Upper lobe of left lung (tissue), 6 donors: ENCODE measurements at regions not wholly inside any gene's neighbourhood (a gene's known extent, or its start where the extent isn't known, plus 50 kb on each side); places are given as distances from the start of the nearest gene placed in this dataset.

Experiments used
- ATAC-seq, 2 donors: fragments of 200-7000 bp; cut with Tn5 transposase; one replicate each; pipeline ENCODE4 v1.9.1; 2022; ENCODE audit warnings: mild to moderate bottlenecking in 2 of 2, moderate library complexity in 2 of 2; ENCODE audit not compliant: low FRiP score in 2 of 2
- DNase-seq, 2 donors: peaks; one replicate each; pipeline ENCODE4 v3.0.0-alpha.2; 2019 to 2020
- H3K27ac ChIP-seq, 4 donors: fragments of 200-600 bp; sonication (generic); one replicate each; pipeline ENCODE4 v1.5.1; 2016 to 2019
- H3K27me3 ChIP-seq, 4 donors: fragments of 200-600 bp; sonication (generic); one replicate each; pipeline ENCODE4 v1.5.1; 2017 to 2019
- H3K36me3 ChIP-seq, 4 donors: fragments of 200-600 bp; sonication (generic); one replicate each; pipeline ENCODE4 v1.5.1; 2016 to 2019
- H3K4me1 ChIP-seq, 4 donors: fragments of 200-600 bp; sonication (generic); one replicate each; pipeline ENCODE4 v1.5.1; 2018 to 2019
- H3K4me3 ChIP-seq, 4 donors: fragments of 200-600 bp; sonication (generic); one replicate each; pipeline ENCODE4 v1.5.1; 2017 to 2019; ENCODE audit warnings: mild to moderate bottlenecking in 2 of 4, moderate library complexity in 1 of 4
- H3K9me3 ChIP-seq, 4 donors: fragments of 200-600 bp; sonication (generic); one replicate each; pipeline ENCODE4 v1.5.1; 2018 to 2019
- EP300 ChIP-seq, 4 donors: sonication (generic); formaldehyde crosslinking; IDR thresholded peaks; one replicate each; pipeline ENCODE4 v1.5.1; 2017; ENCODE audit warnings: antibody characterized with exemption in 4 of 4, control low read depth in 2 of 4
- POLR2A ChIP-seq, 4 donors: fragments of 450-650 bp; IDR thresholded peaks; one replicate each; pipeline ENCODE4 v1.5.1; 2016 to 2017; ENCODE audit warnings: antibody characterized with exemption in 4 of 4, mild to moderate bottlenecking in 2 of 4
- POLR2AphosphoS5 ChIP-seq, 2 donors: sonication (generic); formaldehyde crosslinking; IDR thresholded peaks; one replicate each; pipeline ENCODE4 v1.5.1; 2017; ENCODE audit warnings: antibody characterized with exemption in 2 of 2
- WGBS, 2 donors: methylation state at CpG; one replicate each; pipeline ENCODE4 v1.1.5; 2017 to 2018; 5-methylcytosine and 5-hydroxymethylcytosine counted together
- TF ChIP-seq, protein P1 (sequence below), 6 experiments: fragments of 450-650 bp in 4 of 6; fragments of 200-600 bp in 2 of 6; sonication (generic) in 2 of 6; IDR thresholded peaks; one replicate each; pipeline ENCODE4 v1.5.1; 2016 to 2019; ENCODE audit warnings: antibody characterized with exemption in 6 of 6
- donor health status: DM: no; HTN: no; CAD: no; lungs with moderate emphysema.
- donor health status: DM: no; HTN: yes; CAD: no; lungs with severe emphysema.

GRCh38 chr10:2895594-2896196, 171.7 kb upstream of the PFKP start:
- peak in 1 of 2 donors; percentile 49 for DNase-seq
- WGBS, 2 donors, result 78 to 85% methylated on average over 21 to 22 of the region's 22 CpGs
- no peaks in the 10 kb centered on the region for H3K9me3 ChIP-seq
- no peaks in the 10 kb centered on the region for H3K4me1 ChIP-seq
- ATAC-seq, result no peak
- no peaks in the 10 kb centered on the region for H3K36me3 ChIP-seq
- no peaks in the 10 kb centered on the region for H3K27me3 ChIP-seq
- TF ChIP-seq POLR2A (IDR thresholded peaks at IDR 0.05), result no peak
- TF ChIP-seq, protein P1, sequence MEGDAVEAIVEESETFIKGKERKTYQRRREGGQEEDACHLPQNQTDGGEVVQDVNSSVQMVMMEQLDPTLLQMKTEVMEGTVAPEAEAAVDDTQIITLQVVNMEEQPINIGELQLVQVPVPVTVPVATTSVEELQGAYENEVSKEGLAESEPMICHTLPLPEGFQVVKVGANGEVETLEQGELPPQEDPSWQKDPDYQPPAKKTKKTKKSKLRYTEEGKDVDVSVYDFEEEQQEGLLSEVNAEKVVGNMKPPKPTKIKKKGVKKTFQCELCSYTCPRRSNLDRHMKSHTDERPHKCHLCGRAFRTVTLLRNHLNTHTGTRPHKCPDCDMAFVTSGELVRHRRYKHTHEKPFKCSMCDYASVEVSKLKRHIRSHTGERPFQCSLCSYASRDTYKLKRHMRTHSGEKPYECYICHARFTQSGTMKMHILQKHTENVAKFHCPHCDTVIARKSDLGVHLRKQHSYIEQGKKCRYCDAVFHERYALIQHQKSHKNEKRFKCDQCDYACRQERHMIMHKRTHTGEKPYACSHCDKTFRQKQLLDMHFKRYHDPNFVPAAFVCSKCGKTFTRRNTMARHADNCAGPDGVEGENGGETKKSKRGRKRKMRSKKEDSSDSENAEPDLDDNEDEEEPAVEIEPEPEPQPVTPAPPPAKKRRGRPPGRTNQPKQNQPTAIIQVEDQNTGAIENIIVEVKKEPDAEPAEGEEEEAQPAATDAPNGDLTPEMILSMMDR (IDR thresholded peaks at IDR 0.05), result no peak
- TF ChIP-seq EP300 (IDR thresholded peaks at IDR 0.05), result no peak
- no peak for TF ChIP-seq POLR2AphosphoS5 (IDR thresholded peaks at IDR 0.05)
- H3K4me3 ChIP-seq, result no peak overlapping the region
- H3K27ac ChIP-seq, result no peak overlapping the region

- H3K36me3 ChIP-seq, result no peaks in the 10 kb centered on the region
- 87 to 92% methylated on average over 16 of the region's 16 CpGs for WGBS, 2 donors
- no peaks in the 10 kb centered on the region for H3K27me3 ChIP-seq
- no peaks in the 10 kb centered on the region for H3K4me1 ChIP-seq
- H3K27ac ChIP-seq, result no peak overlapping the region
- no peaks in the 10 kb centered on the region for H3K9me3 ChIP-seq
- TF ChIP-seq POLR2A (IDR thresholded peaks at IDR 0.05), result no peak
- TF ChIP-seq, protein P1 (IDR thresholded peaks at IDR 0.05), result no peak
- TF ChIP-seq POLR2AphosphoS5 (IDR thresholded peaks at IDR 0.05), result no peak
- TF ChIP-seq EP300 (IDR thresholded peaks at IDR 0.05), result no peak
- ATAC-seq (no peak), DNase-seq (no peak)
- H3K4me3 ChIP-seq, result no peak overlapping the region
These were observed 173.4 kb upstream of the PFKP start for GRCh38 chr10:2893991-2894390.

- no peaks in the 10 kb centered on the region for H3K4me1 ChIP-seq
- DNase-seq (no peak), ATAC-seq (no peak)
- H3K27me3 ChIP-seq, result no peaks in the 10 kb centered on the region
- TF ChIP-seq EP300 (IDR thresholded peaks at IDR 0.05) (no peak), POLR2A (IDR thresholded peaks at IDR 0.05) (no peak), POLR2AphosphoS5 (IDR thresholded peaks at IDR 0.05) (no peak)
- TF ChIP-seq, protein P1 (IDR thresholded peaks at IDR 0.05), result no peak
- 76 to 84% methylated on average over 20 to 21 of the region's 21 CpGs for WGBS, 2 donors
- H3K36me3 ChIP-seq, result no peaks in the 10 kb centered on the region
- no peak overlapping the region for H3K4me3 ChIP-seq
- no peaks in the 10 kb centered on the region for H3K9me3 ChIP-seq
- H3K27ac ChIP-seq, result no peak overlapping the region
These were observed 174.0 kb upstream of the PFKP start for GRCh38 chr10:2893158-2893845.

- TF ChIP-seq EP300 (IDR thresholded peaks at IDR 0.05) (no peak), POLR2AphosphoS5 (IDR thresholded peaks at IDR 0.05) (no peak), POLR2A (IDR thresholded peaks at IDR 0.05) (no peak)
- TF ChIP-seq, protein P1 (IDR thresholded peaks at IDR 0.05), result no peak
- WGBS, 2 donors, result 89 to 92% methylated on average over 5 of the region's 5 CpGs
These were observed 175.6 kb upstream of the PFKP start for GRCh38 chr10:2891770-2892124.

More at GRCh38 chr10:2891770-2892124, 175.6 kb upstream of the PFKP start:
- Histone ChIP-seq H3K4me3 (no peak overlapping the region), H3K27ac (no peak overlapping the region), H3K4me1 (no peaks in the 10 kb centered on the region), H3K27me3 (no peaks in the 10 kb centered on the region), H3K9me3 (no peaks in the 10 kb centered on the region), H3K36me3 (no peaks in the 10 kb centered on the region)
- ATAC-seq (no peak), DNase-seq (no peak)
